Vagina (tissue), 2 donors: ENCODE measurements at regions not wholly inside any gene's neighbourhood (a gene's known extent, or its start where the extent isn't known, plus 50 kb on each side); places are given as distances from the start of the nearest gene placed in this dataset.

ENCODE experiments used
- DNase-seq, 2 donors: peaks; one replicate each; pipeline ENCODE4 v3.0.0-alpha.2; 2017; ENCODE audit errors: extremely low spot score in 2 of 2
- H3K27ac ChIP-seq: fragments of 200-600 bp; sonication (generic); one replicate; pipeline ENCODE4 v1.5.1; 2019
- H3K27me3 ChIP-seq: fragments of 200-600 bp; sonication (generic); one replicate; pipeline ENCODE4 v1.5.1; 2019
- H3K36me3 ChIP-seq, 2 donors: fragments of 200-600 bp; sonication (generic); one replicate each; pipeline ENCODE4 v1.5.1; 2017 to 2019
- H3K4me1 ChIP-seq: fragments of 200-600 bp; sonication (generic); one replicate; pipeline ENCODE4 v1.5.1; 2019
- H3K4me3 ChIP-seq, 2 donors: fragments of 200-600 bp; sonication (generic); 1 replicate in 1 of 2; 2 replicates in 1 of 2; pipeline ENCODE4 v1.5.1; 2016 to 2019
- H3K9me3 ChIP-seq: fragments of 200-600 bp; sonication (generic); one replicate; pipeline ENCODE4 v1.5.1; 2019
- POLR2A ChIP-seq, 2 donors: fragments of 450-650 bp; IDR thresholded peaks; one replicate each; pipeline ENCODE4 v1.6.1; 2017; ENCODE audit warnings: antibody characterized with exemption in 2 of 2, mild to moderate bottlenecking in 2 of 2, moderate library complexity in 2 of 2
- POLR2AphosphoS5 ChIP-seq, 2 donors: sonication (generic); formaldehyde crosslinking; IDR thresholded peaks; one replicate each; pipeline ENCODE4 v1.9.0; 2017; ENCODE audit warnings: antibody characterized with exemption in 2 of 2, mild to moderate bottlenecking in 2 of 2, low read depth in 1 of 2; ENCODE audit not compliant: insufficient read depth in 1 of 2
- intact Hi-C: fragments of 100-400 bp; cut with DNase I; formaldehyde crosslinking; loops from one replicate; pipeline ENCODE4 v1.15.1; 2023
- TF ChIP-seq, protein P1 (sequence below), 3 experiments: fragments of 450-650 bp in 2 of 3; fragments of 200-600 bp in 1 of 3; sonication (generic) in 1 of 3; IDR thresholded peaks; one replicate each; pipeline ENCODE4 v1.5.1; 2017 to 2019; ENCODE audit warnings: antibody characterized with exemption in 3 of 3, mild to moderate bottlenecking in 2 of 3, moderate library complexity in 2 of 3

DNA sequence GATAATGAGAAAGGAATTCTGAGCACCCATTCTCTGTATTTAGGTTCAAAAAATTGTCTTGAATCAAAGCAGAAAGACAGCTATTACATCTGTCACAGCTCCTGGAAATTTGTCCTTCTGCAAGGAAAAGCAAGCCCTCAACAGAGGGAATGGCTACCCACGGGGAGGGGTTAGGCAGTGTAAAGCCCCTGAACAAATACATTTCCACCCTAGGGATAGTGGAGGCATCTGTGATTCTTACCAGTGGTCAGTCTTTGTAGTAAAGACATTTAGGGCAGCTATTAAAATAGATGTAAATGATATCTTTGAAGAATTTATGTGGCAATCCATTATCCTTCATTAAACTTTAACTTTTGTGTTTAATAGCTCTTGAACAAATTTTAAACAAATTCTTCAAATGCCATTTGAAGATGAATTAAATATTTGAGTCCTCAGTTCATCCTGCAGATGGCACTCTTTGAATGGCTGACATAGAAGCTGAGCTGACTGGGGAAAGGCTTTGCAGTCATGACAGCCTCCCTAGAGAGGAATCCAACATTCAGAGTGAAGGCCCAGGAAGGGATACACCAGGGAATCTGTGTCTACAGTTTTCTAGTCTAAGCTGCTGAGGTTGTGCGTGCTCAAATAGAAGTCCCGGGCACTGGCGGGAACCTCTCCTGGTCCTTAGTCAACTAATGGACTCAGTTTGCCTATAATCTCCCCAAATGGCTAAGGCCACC, 359.7 kb upstream of the ROPN1 start:
- intact Hi-C loops, result loop anchor here (5.0 kb wide), 1 partner anchor 116 kb away; no protein-coding TSS in a partner anchor
- Histone ChIP-seq H3K36me3 (no peaks in the 10 kb centered on the region), H3K4me3 (no peak overlapping the region), H3K27me3 (no peaks in the 10 kb centered on the region), H3K27ac (no peak overlapping the region), H3K4me1 (no peaks in the 10 kb centered on the region), H3K9me3 (no peaks in the 10 kb centered on the region)
- DNase-seq, result no peak
- TF ChIP-seq POLR2A (IDR thresholded peaks at IDR 0.05), result no peak
- TF ChIP-seq, protein P1, sequence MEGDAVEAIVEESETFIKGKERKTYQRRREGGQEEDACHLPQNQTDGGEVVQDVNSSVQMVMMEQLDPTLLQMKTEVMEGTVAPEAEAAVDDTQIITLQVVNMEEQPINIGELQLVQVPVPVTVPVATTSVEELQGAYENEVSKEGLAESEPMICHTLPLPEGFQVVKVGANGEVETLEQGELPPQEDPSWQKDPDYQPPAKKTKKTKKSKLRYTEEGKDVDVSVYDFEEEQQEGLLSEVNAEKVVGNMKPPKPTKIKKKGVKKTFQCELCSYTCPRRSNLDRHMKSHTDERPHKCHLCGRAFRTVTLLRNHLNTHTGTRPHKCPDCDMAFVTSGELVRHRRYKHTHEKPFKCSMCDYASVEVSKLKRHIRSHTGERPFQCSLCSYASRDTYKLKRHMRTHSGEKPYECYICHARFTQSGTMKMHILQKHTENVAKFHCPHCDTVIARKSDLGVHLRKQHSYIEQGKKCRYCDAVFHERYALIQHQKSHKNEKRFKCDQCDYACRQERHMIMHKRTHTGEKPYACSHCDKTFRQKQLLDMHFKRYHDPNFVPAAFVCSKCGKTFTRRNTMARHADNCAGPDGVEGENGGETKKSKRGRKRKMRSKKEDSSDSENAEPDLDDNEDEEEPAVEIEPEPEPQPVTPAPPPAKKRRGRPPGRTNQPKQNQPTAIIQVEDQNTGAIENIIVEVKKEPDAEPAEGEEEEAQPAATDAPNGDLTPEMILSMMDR (IDR thresholded peaks at IDR 0.05), result peak in 2 of 3 experiments; percentile 9 to 67
- TF ChIP-seq POLR2AphosphoS5 (IDR thresholded peaks at IDR 0.05; ENCODE audit: insufficient read depth in 1 of 2, low read depth in 1 of 2), result no peak

DNA sequence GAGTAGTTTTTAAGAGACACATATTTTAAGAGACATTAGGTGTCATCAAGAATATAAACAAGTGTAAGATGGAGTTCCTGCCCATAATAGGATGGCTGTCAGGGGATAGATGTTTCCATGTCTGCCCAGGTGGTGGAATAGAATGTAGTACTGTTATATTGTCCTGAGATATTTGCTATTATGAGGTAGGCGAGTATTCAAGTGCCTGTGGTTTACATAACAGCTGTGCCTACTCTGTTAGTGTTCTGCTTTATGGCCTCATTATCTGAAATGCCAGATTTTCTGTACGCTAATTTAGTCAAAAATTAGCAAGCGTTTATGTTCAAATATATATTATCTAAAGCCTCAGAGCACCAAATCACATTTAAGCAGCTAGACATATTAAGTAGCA, 360.2 kb upstream of the ROPN1 start:
- H3K27ac ChIP-seq, result no peak overlapping the region
- H3K27me3 ChIP-seq, result no peaks in the 10 kb centered on the region
- intact Hi-C loops, result loop anchor here (5.0 kb wide), 1 partner anchor 115 kb away; no protein-coding TSS in a partner anchor
- TF ChIP-seq, protein P1 (IDR thresholded peaks at IDR 0.05), result no peak
- TF ChIP-seq POLR2A (IDR thresholded peaks at IDR 0.05) (no peak), POLR2AphosphoS5 (IDR thresholded peaks at IDR 0.05; ENCODE audit: insufficient read depth in 1 of 2, low read depth in 1 of 2) (no peak)
- H3K9me3 ChIP-seq, result no peaks in the 10 kb centered on the region
- H3K36me3 ChIP-seq, result no peaks in the 10 kb centered on the region
- no peaks in the 10 kb centered on the region for H3K4me1 ChIP-seq
- DNase-seq, result no peak
- no peak overlapping the region for H3K4me3 ChIP-seq

DNA sequence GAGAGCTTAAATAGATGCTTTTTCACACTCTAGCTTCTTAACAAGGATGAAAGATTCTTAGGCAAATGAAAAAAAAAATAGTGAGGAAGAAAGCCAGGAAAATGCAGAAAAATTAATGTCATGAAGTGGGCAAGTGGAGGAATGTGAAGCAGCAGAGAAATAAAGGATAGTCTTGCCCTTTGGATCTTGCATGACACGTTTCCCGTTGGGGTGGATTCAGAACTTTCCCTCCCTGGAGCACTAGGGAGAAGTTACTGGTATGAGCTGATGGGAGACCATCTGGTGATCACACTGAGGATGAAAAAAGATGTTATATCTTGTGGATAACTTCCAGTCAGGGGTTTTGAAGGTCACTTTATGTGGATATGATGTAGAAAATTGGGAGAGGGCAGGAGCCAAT, 361.8 kb upstream of the ROPN1 start:
- Histone ChIP-seq H3K9me3 (no peaks in the 10 kb centered on the region), H3K27me3 (no peaks in the 10 kb centered on the region), H3K36me3 (no peaks in the 10 kb centered on the region), H3K27ac (no peak overlapping the region), H3K4me1 (no peaks in the 10 kb centered on the region), H3K4me3 (no peak overlapping the region)
- TF ChIP-seq POLR2A (IDR thresholded peaks at IDR 0.05), result no peak
- TF ChIP-seq, protein P1 (IDR thresholded peaks at IDR 0.05), result no peak
- TF ChIP-seq POLR2AphosphoS5 (IDR thresholded peaks at IDR 0.05; ENCODE audit: insufficient read depth in 1 of 2, low read depth in 1 of 2), result no peak
- intact Hi-C loops, result loop anchor here (5.0 kb wide), 1 partner anchor 114 kb away; no protein-coding TSS in a partner anchor
- DNase-seq, result no peak

DNA sequence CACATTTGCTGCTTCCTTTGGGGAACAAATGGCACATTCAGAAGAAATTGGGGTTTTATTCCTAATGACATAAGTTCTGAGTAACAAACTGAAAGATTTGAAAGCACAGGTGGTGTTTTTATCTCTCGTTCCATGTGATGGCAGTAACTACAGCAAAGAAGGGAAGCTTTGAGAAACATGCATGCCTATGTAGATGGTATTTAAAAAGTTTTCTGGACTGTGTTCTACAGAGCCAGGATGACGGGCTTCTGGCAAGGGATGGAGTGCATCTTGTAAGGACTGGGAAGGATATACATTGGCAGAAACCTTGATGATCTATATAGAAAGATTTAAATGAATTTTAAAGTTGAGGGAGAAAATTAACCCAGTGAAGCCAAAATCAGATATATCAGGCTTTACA, 362.2 kb upstream of the ROPN1 start:
- no peaks in the 10 kb centered on the region for H3K27me3 ChIP-seq
- TF ChIP-seq POLR2A (IDR thresholded peaks at IDR 0.05) (no peak), POLR2AphosphoS5 (IDR thresholded peaks at IDR 0.05; ENCODE audit: insufficient read depth in 1 of 2, low read depth in 1 of 2) (no peak)
- TF ChIP-seq, protein P1 (IDR thresholded peaks at IDR 0.05), result no peak
- H3K4me1 ChIP-seq, result no peaks in the 10 kb centered on the region
- intact Hi-C loops, result loop anchor here (5.0 kb wide), 1 partner anchor 113 kb away; no protein-coding TSS in a partner anchor
- H3K9me3 ChIP-seq, result no peaks in the 10 kb centered on the region
- DNase-seq, result no peak
- no peak overlapping the region for H3K27ac ChIP-seq
- no peak overlapping the region for H3K4me3 ChIP-seq
- H3K36me3 ChIP-seq, result no peaks in the 10 kb centered on the region

DNA sequence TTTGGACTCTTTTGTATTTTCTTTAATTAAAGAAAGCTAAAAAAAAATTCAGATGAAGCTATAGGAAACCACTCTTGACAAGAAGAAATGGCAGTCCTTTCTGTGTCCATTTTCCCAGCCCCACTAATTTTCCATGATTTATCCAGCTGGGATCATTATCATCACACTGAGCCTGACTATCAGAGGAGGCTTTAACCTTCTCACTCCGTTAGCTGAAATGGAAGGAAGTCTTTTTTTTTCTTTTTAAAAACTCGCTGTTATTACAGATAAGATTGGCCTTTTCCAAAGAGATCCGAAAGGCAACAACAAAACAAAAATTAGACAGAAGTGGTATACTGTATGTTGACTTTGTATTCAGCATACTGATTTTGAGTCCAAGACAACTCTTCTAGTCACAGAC, 366.2 kb upstream of the ROPN1 start:
- Histone ChIP-seq H3K4me3 (no peak overlapping the region), H3K27ac (no peak overlapping the region), H3K27me3 (no peaks in the 10 kb centered on the region), H3K9me3 (no peaks in the 10 kb centered on the region), H3K36me3 (no peaks in the 10 kb centered on the region), H3K4me1 (no peaks in the 10 kb centered on the region)
- DNase-seq, result no peak
- intact Hi-C loops, result no loop called here
- TF ChIP-seq, protein P1 (IDR thresholded peaks at IDR 0.05), result no peak
- TF ChIP-seq POLR2AphosphoS5 (IDR thresholded peaks at IDR 0.05; ENCODE audit: insufficient read depth in 1 of 2, low read depth in 1 of 2), result no peak
- TF ChIP-seq POLR2A (IDR thresholded peaks at IDR 0.05), result no peak
